HG02970 (cell line): ENCODE measurements at regions not wholly inside any gene's neighbourhood (a gene's known extent, or its start where the extent isn't known, plus 50 kb on each side); places are given as distances from the start of the nearest gene placed in this dataset.

Experiments
- ATAC-seq: cut with Tn5 transposase; IDR thresholded peaks from one replicate; pipeline ENCODE4 v1.9.1; 2021; ENCODE audit warnings: mild to moderate bottlenecking, moderate library complexity, moderate number of reproducible peaks; ENCODE audit not compliant: unreplicated experiment, low FRiP score

GRCh38 chr2:55973673-55974072 is 50.1 kb upstream of the EFEMP1 start:
- no peak for ATAC-seq

- ATAC-seq = no peak
Measured at GRCh38 chr2:55976681-55977080, 53.1 kb upstream of the EFEMP1 start.

- peak; percentile 52 for ATAC-seq
Measured at GRCh38 chr2:55985406-55985805, 61.8 kb upstream of the EFEMP1 start.

GRCh38 chr2:55986001-55986400 is 62.4 kb upstream of the EFEMP1 start:
- no peak for ATAC-seq

GRCh38 chr2:55986700-55987440 is 63.3 kb upstream of the EFEMP1 start:
- no peak for ATAC-seq

- no peak for ATAC-seq
Measured at GRCh38 chr2:55989405-55989804, 65.8 kb upstream of the EFEMP1 start.

- ATAC-seq = no peak
Measured at GRCh38 chr2:55992455-55992854, 68.9 kb upstream of the EFEMP1 start.

GRCh38 chr2:55993685-55994084 is 70.1 kb upstream of the EFEMP1 start:
- ATAC-seq = no peak

- no peak for ATAC-seq
Measured at GRCh38 chr2:55995211-55995610, 71.6 kb upstream of the EFEMP1 start.

GRCh38 chr2:55995902-55996301 is 72.3 kb upstream of the EFEMP1 start:
- no peak for ATAC-seq

- no peak for ATAC-seq
Measured at GRCh38 chr2:55999231-55999630, 75.6 kb upstream of the EFEMP1 start.

GRCh38 chr2:55999790-56000189 is 76.2 kb upstream of the EFEMP1 start:
- no peak for ATAC-seq

- ATAC-seq = no peak
Measured at GRCh38 chr2:56001947-56002346, 78.4 kb upstream of the EFEMP1 start.

GRCh38 chr2:56008661-56009431 is 85.3 kb upstream of the EFEMP1 start:
- no peak for ATAC-seq

GRCh38 chr2:56009758-56010458 is 86.3 kb upstream of the EFEMP1 start:
- no peak for ATAC-seq

GRCh38 chr2:56011624-56012023 is 88.0 kb upstream of the EFEMP1 start:
- no peak for ATAC-seq

GRCh38 chr2:56012221-56012765 is 88.7 kb upstream of the EFEMP1 start:
- ATAC-seq = no peak

GRCh38 chr2:56013475-56013874 is 89.9 kb upstream of the EFEMP1 start:
- no peak for ATAC-seq

GRCh38 chr2:56014046-56014730 is 90.6 kb upstream of the EFEMP1 start:
- ATAC-seq = no peak

- no peak for ATAC-seq
Measured at GRCh38 chr2:56015711-56016115, 92.1 kb upstream of the EFEMP1 start.
